SJCRH30 (cell line): ENCODE measurements at regions not wholly inside any gene's neighbourhood (a gene's known extent, or its start where the extent isn't known, plus 50 kb on each side); places are given as distances from the start of the nearest gene placed in this dataset.
A peak's percentile ranks its signal among the peaks of the same experiment; 100 is the strongest.
"Not testable (repeated sequence)": the region's sequence is repeated elsewhere in the genome, so short reads cannot be mapped to it uniquely, and the experiment has no call there.

Source experiments
- DNase-seq, 2 experiments: peaks; one replicate each; pipeline ENCODE4 v3.0.0-alpha.2; 2015 to 2020
- H3K27ac ChIP-seq: fragments of 250-450 bp; sonication (Bioruptor Pico); 2 replicates; pipeline ENCODE4 v1.5.1; 2020; ENCODE audit warnings: mild to moderate bottlenecking, moderate library complexity
- H3K27me3 ChIP-seq: fragments of 250-450 bp; sonication (Bioruptor Pico); 2 replicates; pipeline ENCODE4 v1.5.1; 2020; ENCODE audit warnings: mild to moderate bottlenecking, moderate library complexity
- H3K36me3 ChIP-seq: fragments of 250-450 bp; sonication (Bioruptor Pico); 2 replicates; pipeline ENCODE4 v1.5.1; 2020; ENCODE audit warnings: mild to moderate bottlenecking, moderate library complexity
- H3K4me1 ChIP-seq: fragments of 250-450 bp; sonication (Bioruptor Pico); 2 replicates; pipeline ENCODE4 v1.5.1; 2020; ENCODE audit warnings: mild to moderate bottlenecking, moderate library complexity
- H3K4me3 ChIP-seq: fragments of 250-450 bp; sonication (Bioruptor Pico); 2 replicates; pipeline ENCODE4 v1.5.1; 2020; ENCODE audit warnings: mild to moderate bottlenecking, moderate library complexity
- H3K9me3 ChIP-seq: fragments of 250-450 bp; sonication (Bioruptor Pico); replicated peaks from 2 replicates; pipeline ENCODE4 v1.5.1; 2020; ENCODE audit warnings: mild to moderate bottlenecking, moderate library complexity

GRCh38 chr14:43411841-43412240 lies 1095.2 kb downstream of the FSCB start:
- H3K4me3 ChIP-seq, result no peak overlapping the region
- no peaks in the 10 kb centered on the region for H3K27me3 ChIP-seq
- H3K36me3 ChIP-seq, result no peaks in the 10 kb centered on the region
- no peaks in the 10 kb centered on the region for H3K4me1 ChIP-seq
- no peaks in the 10 kb centered on the region for H3K9me3 ChIP-seq
- no peak overlapping the region for H3K27ac ChIP-seq
- DNase-seq, result no peak

GRCh38 chr14:43410631-43411030 lies 1096.5 kb downstream of the FSCB start:
- no peaks in the 10 kb centered on the region for H3K4me1 ChIP-seq
- no peaks in the 10 kb centered on the region for H3K9me3 ChIP-seq
- DNase-seq, result no peak
- H3K4me3 ChIP-seq, result no peak overlapping the region
- no peaks in the 10 kb centered on the region for H3K36me3 ChIP-seq
- no peak overlapping the region for H3K27ac ChIP-seq
- H3K27me3 ChIP-seq, result no peaks in the 10 kb centered on the region

DNA sequence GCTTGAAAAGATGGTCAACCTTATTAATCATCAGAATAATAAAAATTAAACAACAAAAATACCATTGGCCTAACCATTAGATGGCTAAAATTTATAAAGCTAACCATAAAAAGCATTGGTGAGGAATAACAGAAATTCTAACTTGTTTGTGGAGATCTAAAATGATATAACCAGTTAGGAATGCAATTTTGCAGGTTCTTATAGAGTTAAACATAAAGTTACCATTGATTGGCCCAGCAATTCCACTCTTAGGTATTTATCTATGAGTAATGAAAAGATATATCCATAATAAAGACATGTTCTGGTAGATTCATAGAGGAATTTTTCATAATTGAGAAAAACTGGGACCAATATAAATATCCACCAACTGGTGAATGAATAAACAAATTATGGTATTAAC lies 1098.6 kb downstream of the FSCB start:
- no peak for DNase-seq
- H3K36me3 ChIP-seq, result no peaks in the 10 kb centered on the region
- no peak overlapping the region for H3K27ac ChIP-seq
- no peaks in the 10 kb centered on the region for H3K27me3 ChIP-seq
- H3K9me3 ChIP-seq, result no peaks in the 10 kb centered on the region
- H3K4me3 ChIP-seq, result no peak overlapping the region
- no peaks in the 10 kb centered on the region for H3K4me1 ChIP-seq

- no peaks in the 10 kb centered on the region for H3K27me3 ChIP-seq
- no peaks in the 10 kb centered on the region for H3K9me3 ChIP-seq
- H3K27ac ChIP-seq, result no peak overlapping the region
- H3K36me3 ChIP-seq, result no peaks in the 10 kb centered on the region
- DNase-seq, result no peak
- H3K4me3 ChIP-seq, result no peak overlapping the region
- H3K4me1 ChIP-seq, result no peaks in the 10 kb centered on the region
Measured at GRCh38 chr14:43407706-43408105, 1099.4 kb downstream of the FSCB start.

DNA sequence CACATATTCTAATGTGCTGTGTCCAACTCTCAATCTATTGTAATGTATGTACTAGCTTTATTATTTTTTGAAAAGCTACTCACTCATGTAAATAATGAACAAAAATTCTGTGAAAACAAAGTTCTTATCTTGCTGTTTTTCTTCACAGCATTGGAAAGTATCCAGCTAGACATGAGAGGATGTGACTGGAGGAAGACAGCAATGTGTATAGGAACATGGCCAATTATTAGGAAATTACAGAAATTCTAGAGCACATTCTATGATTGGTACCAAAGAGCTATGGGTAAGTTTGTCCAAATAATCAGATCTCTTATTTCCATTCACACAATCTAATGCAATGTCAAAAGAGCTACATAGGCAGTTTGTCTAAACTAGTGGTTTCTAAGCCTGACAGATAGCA lies 1100.2 kb downstream of the FSCB start:
- Histone ChIP-seq H3K36me3 (no peaks in the 10 kb centered on the region), H3K4me1 (no peaks in the 10 kb centered on the region), H3K27me3 (no peaks in the 10 kb centered on the region), H3K9me3 (no peaks in the 10 kb centered on the region), H3K4me3 (no peak overlapping the region), H3K27ac (no peak overlapping the region)
- no peak for DNase-seq

- Histone ChIP-seq H3K4me3 (no peak overlapping the region), H3K36me3 (no peaks in the 10 kb centered on the region), H3K4me1 (no peaks in the 10 kb centered on the region), H3K9me3 (no peaks in the 10 kb centered on the region), H3K27me3 (no peaks in the 10 kb centered on the region), H3K27ac (no peak overlapping the region)
- DNase-seq, result no peak
Measured at GRCh38 chr14:43399289-43399688, 1107.8 kb downstream of the FSCB start.

DNA sequence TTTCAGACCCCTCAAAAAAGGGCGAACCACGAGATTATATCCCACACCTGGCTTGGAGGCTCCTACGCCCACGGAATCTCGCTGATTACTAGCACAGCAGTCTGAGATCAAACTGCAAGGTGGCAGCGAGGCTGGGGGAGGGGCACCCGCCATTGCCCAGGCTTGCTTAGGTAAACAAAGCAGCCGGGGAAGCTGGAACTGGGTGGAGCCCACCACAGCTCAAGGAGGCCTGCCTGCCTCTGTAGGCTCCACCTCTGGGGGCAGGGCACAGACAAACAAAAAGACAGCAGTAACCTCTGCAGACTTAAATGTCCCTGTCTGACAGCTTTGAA lies 1136.6 kb downstream of the FSCB start:
- not testable (repeated sequence) for H3K4me3 ChIP-seq, H3K36me3 ChIP-seq, H3K4me1 ChIP-seq, H3K9me3 ChIP-seq, H3K27ac ChIP-seq, DNase-seq, H3K27me3 ChIP-seq

DNA sequence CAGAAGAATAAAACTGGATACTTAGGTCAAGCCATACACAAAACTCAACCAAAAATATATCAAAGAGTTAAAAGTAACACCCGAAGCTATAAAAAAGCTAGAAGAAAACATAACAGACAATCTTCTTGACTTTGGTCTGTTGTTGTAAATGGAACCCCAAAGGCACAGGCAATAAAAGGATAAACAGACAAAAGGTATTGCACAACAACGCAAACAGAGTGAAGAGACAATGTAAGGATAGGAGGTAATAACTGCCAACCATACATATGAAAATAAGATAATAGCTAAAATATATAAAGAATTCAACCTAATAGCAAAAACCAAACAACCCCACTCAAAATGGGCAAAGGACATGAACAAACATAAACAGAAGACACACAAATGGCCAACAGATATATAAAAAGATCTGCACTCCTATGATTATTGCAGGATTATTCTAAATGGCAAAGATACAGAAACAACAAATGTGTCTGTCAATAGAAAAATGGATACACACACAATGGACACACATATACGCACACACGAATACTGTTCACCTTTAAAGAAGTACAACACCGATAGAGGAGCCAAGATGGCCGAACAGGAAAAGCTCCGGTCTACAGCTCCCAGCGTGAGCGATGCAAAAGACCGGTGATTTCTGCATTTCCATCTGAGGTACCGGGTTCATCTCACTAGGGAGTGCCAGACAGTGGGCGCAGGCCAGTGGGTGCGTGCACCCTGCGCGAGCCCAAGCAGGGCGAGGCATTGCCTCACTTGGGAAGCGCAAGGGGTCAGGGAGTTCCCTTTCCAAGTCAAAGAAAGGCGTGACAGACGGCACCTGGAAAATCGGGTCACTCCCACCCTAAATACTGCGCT lies 1137.1 kb downstream of the FSCB start:
- Histone ChIP-seq H3K4me1 (no peaks in the 10 kb centered on the region), H3K27me3 (no peaks in the 10 kb centered on the region), H3K4me3 (no peak overlapping the region), H3K36me3 (no peaks in the 10 kb centered on the region), H3K27ac (no peak overlapping the region), H3K9me3 (no peaks in the 10 kb centered on the region)
- DNase-seq, result no peak

DNA sequence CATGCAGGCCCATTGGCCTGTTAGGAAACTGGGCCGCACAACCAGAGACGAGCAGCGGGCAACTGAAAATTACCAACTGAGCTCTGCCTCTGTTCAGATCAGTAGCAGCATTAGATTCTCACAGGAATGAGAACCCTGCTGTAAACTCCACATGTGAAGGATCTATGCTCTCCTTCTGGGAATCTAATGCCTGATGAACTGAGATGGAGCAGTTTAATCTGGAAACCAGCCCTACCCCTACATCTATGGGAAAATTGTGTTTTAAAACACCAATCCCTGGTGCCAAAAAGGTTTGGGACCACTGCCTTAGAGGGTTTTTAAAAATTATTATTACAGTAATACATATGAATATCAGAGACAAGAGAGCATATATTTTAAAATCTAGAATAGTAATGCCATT lies 1144.5 kb downstream of the FSCB start:
- Histone ChIP-seq H3K36me3 (no peaks in the 10 kb centered on the region), H3K4me3 (no peak overlapping the region), H3K27me3 (no peaks in the 10 kb centered on the region), H3K4me1 (no peaks in the 10 kb centered on the region), H3K9me3 (no peaks in the 10 kb centered on the region), H3K27ac (no peak overlapping the region)
- no peak for DNase-seq

- no peaks in the 10 kb centered on the region for H3K4me1 ChIP-seq
- DNase-seq, result peak in 1 of 2 experiments; percentile 10
- no peak overlapping the region for H3K4me3 ChIP-seq
- H3K27me3 ChIP-seq, result no peaks in the 10 kb centered on the region
- H3K27ac ChIP-seq, result no peak overlapping the region
- no peaks in the 10 kb centered on the region for H3K36me3 ChIP-seq
- H3K9me3 ChIP-seq, result no peaks in the 10 kb centered on the region
Measured at GRCh38 chr14:43361751-43362150, 1145.3 kb downstream of the FSCB start.

DNA sequence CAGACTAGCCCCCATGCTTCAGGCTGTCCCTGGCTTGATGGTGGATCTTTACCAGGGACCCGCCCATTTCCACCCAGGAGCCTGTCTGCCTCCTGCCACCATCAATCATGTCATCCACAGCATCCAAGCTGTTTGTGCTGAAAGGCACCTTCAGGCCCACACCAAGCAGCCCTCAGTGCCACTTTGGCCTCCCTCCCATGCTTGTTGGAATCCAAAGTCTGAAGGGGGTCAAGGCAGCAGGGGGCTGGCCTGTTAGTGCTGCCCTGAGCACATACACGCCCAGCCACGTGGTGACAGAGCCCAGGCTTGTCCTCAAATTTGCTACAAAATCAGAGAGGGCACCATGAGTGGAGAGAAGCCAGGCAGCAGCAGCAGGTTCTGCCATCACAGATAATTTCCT lies 1146.8 kb downstream of the FSCB start:
- Histone ChIP-seq H3K9me3 (no peaks in the 10 kb centered on the region), H3K36me3 (no peaks in the 10 kb centered on the region), H3K27ac (no peak overlapping the region), H3K4me1 (no peaks in the 10 kb centered on the region), H3K27me3 (no peaks in the 10 kb centered on the region), H3K4me3 (no peak overlapping the region)
- DNase-seq, result peak in 1 of 2 experiments; percentile 11

DNA sequence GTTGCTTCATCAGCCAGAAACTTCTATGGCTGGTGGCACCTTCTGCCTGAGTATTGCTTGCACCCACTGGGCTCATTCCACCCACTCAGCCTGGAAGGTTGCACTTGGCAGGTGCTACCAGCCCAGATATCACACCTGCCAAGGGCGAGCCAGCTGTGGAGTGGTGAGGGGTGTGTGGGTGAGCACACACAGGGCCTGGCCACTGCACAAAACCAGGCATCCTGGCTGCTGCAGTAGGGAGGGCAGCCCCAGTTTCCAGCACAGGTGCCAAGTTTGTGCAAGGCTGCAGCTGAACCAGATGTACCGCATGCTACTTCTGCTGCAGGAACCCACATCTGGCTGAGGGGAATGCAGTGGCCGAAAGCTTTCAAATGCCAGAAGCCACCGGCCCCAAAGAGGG lies 1147.8 kb downstream of the FSCB start:
- Histone ChIP-seq H3K27ac (no peak overlapping the region), H3K27me3 (no peaks in the 10 kb centered on the region), H3K36me3 (no peaks in the 10 kb centered on the region), H3K9me3 (no peaks in the 10 kb centered on the region), H3K4me1 (no peaks in the 10 kb centered on the region), H3K4me3 (no peak overlapping the region)
- no peak for DNase-seq

DNA sequence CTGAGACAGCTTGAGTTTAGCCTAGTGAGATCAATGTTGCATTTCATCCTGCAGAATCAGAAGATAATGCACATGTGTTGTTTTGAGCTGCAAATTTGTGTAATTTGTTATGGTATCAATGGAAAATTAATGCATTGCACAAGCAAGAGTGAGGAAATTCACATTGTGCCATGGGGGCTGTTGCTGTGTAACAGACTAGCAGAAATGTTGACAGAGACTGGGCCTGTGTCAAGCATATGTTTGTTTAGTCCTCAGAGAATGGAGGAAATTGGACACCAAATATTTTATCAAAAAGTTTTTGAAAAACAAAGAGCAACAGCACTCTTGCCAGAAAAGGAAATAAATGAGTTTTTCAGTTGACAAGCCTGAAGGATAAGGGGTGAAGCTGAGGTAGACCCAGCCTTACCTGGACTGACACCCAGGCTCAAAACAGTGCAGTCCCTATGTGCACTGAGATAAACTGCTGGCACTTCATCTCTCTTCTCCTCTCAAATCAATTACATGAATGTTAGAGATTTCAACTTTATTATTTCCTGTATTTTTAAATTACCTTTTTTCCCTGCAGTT lies 1150.0 kb downstream of the FSCB start:
- H3K27ac ChIP-seq, result no peak overlapping the region
- no peaks in the 10 kb centered on the region for H3K36me3 ChIP-seq
- no peaks in the 10 kb centered on the region for H3K9me3 ChIP-seq
- H3K4me3 ChIP-seq, result no peak overlapping the region
- no peaks in the 10 kb centered on the region for H3K27me3 ChIP-seq
- H3K4me1 ChIP-seq, result no peaks in the 10 kb centered on the region
- DNase-seq, result no peak

DNA sequence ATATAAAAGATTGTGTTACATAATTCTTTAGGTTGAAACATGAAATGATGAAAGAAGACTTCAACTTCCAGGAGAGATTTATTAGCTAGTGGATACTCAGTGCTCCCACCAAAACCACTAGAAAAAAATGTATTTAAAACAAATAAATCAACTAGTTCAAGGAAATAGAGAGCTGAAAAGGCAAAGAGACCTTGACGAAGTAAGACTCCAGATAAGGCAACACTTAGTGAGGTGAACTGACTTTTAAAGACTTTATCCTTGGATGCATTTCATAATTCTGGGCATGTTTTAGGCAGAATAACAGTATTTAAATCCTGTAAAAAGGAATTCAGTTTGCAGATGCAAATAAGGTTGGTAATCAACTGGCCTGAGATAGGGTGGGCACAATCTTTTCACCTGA lies 1150.7 kb downstream of the FSCB start:
- Histone ChIP-seq H3K9me3 (no peaks in the 10 kb centered on the region), H3K4me1 (no peaks in the 10 kb centered on the region), H3K27me3 (no peaks in the 10 kb centered on the region), H3K27ac (no peak overlapping the region), H3K36me3 (no peaks in the 10 kb centered on the region), H3K4me3 (no peak overlapping the region)
- DNase-seq, result no peak

GRCh38 chr14:43341921-43342320 lies 1165.2 kb downstream of the FSCB start:
- no peaks in the 10 kb centered on the region for H3K4me1 ChIP-seq
- DNase-seq, result no peak
- H3K4me3 ChIP-seq, result no peak overlapping the region
- H3K36me3 ChIP-seq, result no peaks in the 10 kb centered on the region
- no peaks in the 10 kb centered on the region for H3K27me3 ChIP-seq
- H3K27ac ChIP-seq, result no peak overlapping the region
- H3K9me3 ChIP-seq, result no peaks in the 10 kb centered on the region

DNA sequence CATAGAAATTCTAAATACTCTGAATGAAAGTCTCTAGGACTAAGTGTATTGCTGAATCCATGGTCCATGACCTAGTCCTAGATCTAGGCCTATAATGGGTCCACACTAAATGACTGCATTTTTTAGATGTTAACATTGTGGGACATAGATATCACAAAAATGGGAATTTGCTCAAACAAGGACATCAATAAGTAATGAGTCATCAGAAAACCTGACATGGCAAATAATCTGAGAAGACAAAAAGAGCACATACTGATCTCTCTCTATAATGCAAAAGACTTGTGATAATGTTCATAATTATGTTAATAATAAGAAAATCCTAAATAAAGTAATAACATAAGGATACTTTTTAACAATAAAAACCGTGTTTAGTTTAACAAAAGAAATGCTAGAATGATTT lies 1168.4 kb downstream of the FSCB start:
- Histone ChIP-seq H3K9me3 (no peaks in the 10 kb centered on the region), H3K27me3 (no peaks in the 10 kb centered on the region), H3K4me1 (no peaks in the 10 kb centered on the region), H3K36me3 (no peaks in the 10 kb centered on the region), H3K27ac (no peak overlapping the region), H3K4me3 (no peak overlapping the region)
- no peak for DNase-seq
